Stimulated activated naive CD8-positive, alpha-beta T cell treated with anti-CD3 and anti-CD28 coated beads, Interleukin-15, amount 100 ng/mL, for 72 hours (primary cell): ENCODE measurements at regions not wholly inside any gene's neighbourhood (a gene's known extent, or its start where the extent isn't known, plus 50 kb on each side); places are given as distances from the start of the nearest gene placed in this dataset.

Experiments used
- ATAC-seq: fragments of 150-1000 bp; cut with Tn5 transposase; 2 replicates; pipeline ENCODE4 v1.10.0; 2021; ENCODE audit warnings: mild to moderate bottlenecking, moderate library complexity
- DNase-seq, 2 donors: peaks; one replicate each; pipeline ENCODE4 v3.0.0; 2021 to 2022
- H3K27ac Mint-ChIP-seq, 2 donors: one replicate each; pipeline ENCODE4 v1.8.0; 2022; ENCODE audit warnings: mild to moderate bottlenecking in 2 of 2, mixed read lengths in 2 of 2, moderate library complexity in 2 of 2
- H3K27me3 Mint-ChIP-seq: one replicate; pipeline ENCODE4 v1.8.0; 2022; ENCODE audit warnings: mixed read lengths
- H3K4me1 Mint-ChIP-seq: one replicate; pipeline ENCODE4 v1.8.0; 2022; ENCODE audit warnings: mild to moderate bottlenecking, mixed read lengths
- H3K4me3 Mint-ChIP-seq, 2 donors: one replicate each; pipeline ENCODE4 v1.8.0; 2022; ENCODE audit warnings: mild to moderate bottlenecking in 2 of 2, mixed read lengths in 2 of 2, moderate library complexity in 1 of 2
- H3K9me3 Mint-ChIP-seq, 2 donors: one replicate each; pipeline ENCODE4 v1.8.0; 2022; ENCODE audit warnings: mixed read lengths in 2 of 2

GRCh38 chr11:19368726-19369375, 128.1 kb upstream of the E2F8 start:
- H3K27ac Mint-ChIP-seq, result no peak overlapping the region
- ATAC-seq, result no peak
- H3K9me3 Mint-ChIP-seq, result peaks cover 0 to 3% of the 10 kb centered on the region in 2 donors

DNA sequence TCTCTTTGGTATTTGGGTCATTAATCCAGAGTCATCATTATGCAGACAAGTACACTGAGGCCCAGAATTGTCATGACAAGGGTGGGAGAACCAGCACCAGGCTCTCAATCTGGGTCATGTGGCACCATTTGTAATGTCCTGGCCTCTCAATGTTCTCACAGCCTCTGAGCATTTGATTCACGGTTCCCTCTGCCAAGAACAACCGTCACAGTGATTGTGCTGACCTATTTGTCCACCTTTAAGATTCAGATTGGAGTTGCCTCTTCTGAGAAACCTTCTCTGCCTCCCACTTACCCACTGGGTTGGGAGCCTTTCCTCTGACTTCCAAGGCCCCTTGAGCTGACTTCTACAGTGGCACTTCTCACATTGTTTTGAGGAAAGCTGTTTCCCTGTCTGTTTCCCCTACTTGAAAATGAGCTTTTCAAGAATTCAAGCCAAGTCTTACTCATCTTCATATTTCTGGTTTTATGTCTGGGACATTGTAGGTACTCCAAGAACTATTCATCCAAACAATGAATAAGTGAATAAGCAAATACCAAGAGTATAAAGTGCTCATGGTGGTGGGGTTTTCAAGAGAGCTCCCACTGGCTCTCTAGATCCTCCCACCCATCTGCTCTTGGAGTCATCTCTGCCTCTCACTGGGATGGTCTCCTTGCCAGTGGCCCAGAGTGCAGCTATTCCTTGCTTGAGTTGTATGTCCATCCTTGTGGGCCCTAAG, 126.4 kb upstream of the E2F8 start:
- peaks cover 21% of the 10 kb centered on the region for H3K27me3 Mint-ChIP-seq
- no peak overlapping the region for H3K4me3 Mint-ChIP-seq
- no peaks in the 10 kb centered on the region for H3K4me1 Mint-ChIP-seq
- peaks cover 0 to 3% of the 10 kb centered on the region in 2 donors for H3K9me3 Mint-ChIP-seq
- DNase-seq (no peak), ATAC-seq (no peak)
- no peak overlapping the region for H3K27ac Mint-ChIP-seq

More at GRCh38 chr11:19368726-19369375, 128.1 kb upstream of the E2F8 start:
- no peak overlapping the region for H3K4me3 Mint-ChIP-seq
- H3K4me1 Mint-ChIP-seq, result no peaks in the 10 kb centered on the region
- peaks cover 25% of the 10 kb centered on the region for H3K27me3 Mint-ChIP-seq
- DNase-seq, result no peak

DNA sequence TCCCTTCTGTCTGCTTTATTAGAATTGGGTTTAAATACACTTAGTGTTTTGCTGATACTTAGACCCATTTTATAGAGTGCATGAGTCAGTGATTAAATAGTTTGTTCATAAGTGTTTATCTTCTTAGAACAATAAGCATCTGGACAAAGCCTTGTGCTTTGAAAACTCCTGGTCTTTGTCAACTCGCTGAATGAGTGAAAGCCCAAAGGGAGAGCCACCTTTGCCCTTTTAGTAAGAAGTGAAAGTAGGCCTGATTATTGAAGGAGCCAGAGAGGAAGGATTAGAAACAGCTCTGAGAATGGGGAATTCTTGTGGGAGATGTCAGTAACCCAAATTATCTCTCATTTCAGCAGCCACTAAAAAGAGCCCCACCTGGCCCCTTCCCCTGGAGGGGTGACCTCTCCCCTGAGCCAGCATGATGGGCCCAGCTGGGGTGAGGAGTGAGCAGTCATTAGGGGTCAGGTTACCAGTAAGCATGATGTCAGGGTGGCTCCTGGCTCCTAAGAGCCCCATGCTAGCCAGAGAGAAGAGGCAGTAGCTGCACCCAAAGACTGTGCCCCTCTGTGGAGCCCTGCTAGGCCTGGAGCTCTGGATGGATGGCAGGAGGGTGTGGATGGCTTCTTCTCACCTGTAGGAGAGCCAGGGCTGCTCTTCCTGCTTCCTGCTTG, 125.1 kb upstream of the E2F8 start:
- no peak for ATAC-seq
- Mint-ChIP-seq H3K27ac (peak overlapping the region in 1 of 2 donors; percentile 86), H3K4me1 (no peaks in the 10 kb centered on the region), H3K4me3 (no peak overlapping the region), H3K9me3 (peaks cover 0 to 3% of the 10 kb centered on the region in 2 donors), H3K27me3 (peaks cover 27% of the 10 kb centered on the region)
- DNase-seq, result no peak

GRCh38 chr11:19359221-19360000, 118.7 kb upstream of the E2F8 start:
- no peak overlapping the region for H3K27ac Mint-ChIP-seq
- H3K4me1 Mint-ChIP-seq, result no peaks in the 10 kb centered on the region
- DNase-seq, result no peak
- H3K9me3 Mint-ChIP-seq, result no peaks in the 10 kb centered on the region
- no peak overlapping the region for H3K4me3 Mint-ChIP-seq
- H3K27me3 Mint-ChIP-seq, result peaks cover 35% of the 10 kb centered on the region
- no peak for ATAC-seq

DNA sequence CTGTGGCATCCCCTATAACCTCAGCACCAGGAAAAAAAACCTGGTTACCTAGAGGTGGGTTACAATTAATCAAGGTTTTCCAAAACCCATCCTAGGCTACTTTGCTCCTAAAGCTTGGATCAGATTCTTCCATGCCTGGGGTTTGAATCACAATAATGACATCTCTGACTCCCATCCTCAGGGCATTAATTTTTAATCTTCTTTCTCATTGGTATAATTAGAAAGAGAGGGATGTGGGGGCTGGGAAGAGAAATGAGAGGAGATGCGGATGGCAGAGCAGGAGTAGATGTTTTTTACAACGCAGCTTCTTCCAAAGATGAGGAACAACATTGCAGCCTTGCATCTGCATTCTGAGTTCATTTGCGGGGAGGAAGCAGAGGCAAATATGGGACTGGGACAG, 117.2 kb upstream of the E2F8 start:
- peaks cover 28% of the 10 kb centered on the region for H3K27me3 Mint-ChIP-seq
- no peak for ATAC-seq
- H3K27ac Mint-ChIP-seq, result peak overlapping the region in 1 of 2 donors; percentile 69
- H3K9me3 Mint-ChIP-seq, result no peaks in the 10 kb centered on the region
- no peak overlapping the region for H3K4me3 Mint-ChIP-seq
- no peak for DNase-seq
- no peaks in the 10 kb centered on the region for H3K4me1 Mint-ChIP-seq

- Mint-ChIP-seq H3K9me3 (no peaks in the 10 kb centered on the region), H3K27me3 (peaks cover 32% of the 10 kb centered on the region), H3K4me3 (no peak overlapping the region), H3K4me1 (no peaks in the 10 kb centered on the region), H3K27ac (no peak overlapping the region)
- ATAC-seq, result no peak
- DNase-seq, result no peak
These were observed 114.9 kb upstream of the E2F8 start for GRCh38 chr11:19355601-19356000.

- DNase-seq (no peak), ATAC-seq (no peak)
- H3K27me3 Mint-ChIP-seq, result peaks cover 52% of the 10 kb centered on the region
- no peak overlapping the region for H3K27ac Mint-ChIP-seq
- H3K4me1 Mint-ChIP-seq, result no peaks in the 10 kb centered on the region
- H3K9me3 Mint-ChIP-seq, result no peaks in the 10 kb centered on the region
- H3K4me3 Mint-ChIP-seq, result no peak overlapping the region
These were observed 112.6 kb upstream of the E2F8 start for GRCh38 chr11:19353287-19353850.

DNA sequence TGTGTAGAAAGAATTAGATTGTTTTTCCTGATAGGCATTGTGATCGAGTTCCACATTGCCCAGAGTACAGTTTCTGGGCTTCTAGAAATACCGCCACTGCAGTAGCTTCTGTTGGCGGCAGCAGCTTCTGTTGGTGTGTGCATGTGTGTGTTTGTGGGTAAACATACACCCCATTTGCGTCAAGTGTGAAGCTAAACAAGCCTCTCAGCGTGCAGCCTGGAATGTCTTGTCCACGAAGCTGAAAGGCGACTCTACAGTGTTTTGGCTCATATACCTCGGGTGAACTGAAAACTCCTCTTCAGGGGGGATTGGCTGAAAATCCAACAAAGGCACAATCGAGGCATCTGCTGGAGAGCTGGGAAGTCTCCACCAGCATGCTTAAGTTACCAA, 112.0 kb upstream of the E2F8 start:
- no peak overlapping the region for H3K4me3 Mint-ChIP-seq
- H3K4me1 Mint-ChIP-seq, result no peaks in the 10 kb centered on the region
- H3K27me3 Mint-ChIP-seq, result peaks cover 52% of the 10 kb centered on the region
- ATAC-seq, result no peak
- no peak overlapping the region for H3K27ac Mint-ChIP-seq
- H3K9me3 Mint-ChIP-seq, result no peaks in the 10 kb centered on the region
- no peak for DNase-seq

GRCh38 chr11:19352072-19352770, 111.5 kb upstream of the E2F8 start:
- Mint-ChIP-seq H3K4me3 (no peak overlapping the region), H3K4me1 (no peaks in the 10 kb centered on the region), H3K27me3 (peaks cover 57% of the 10 kb centered on the region), H3K9me3 (no peaks in the 10 kb centered on the region), H3K27ac (no peak overlapping the region)
- DNase-seq (no peak), ATAC-seq (no peak)

DNA sequence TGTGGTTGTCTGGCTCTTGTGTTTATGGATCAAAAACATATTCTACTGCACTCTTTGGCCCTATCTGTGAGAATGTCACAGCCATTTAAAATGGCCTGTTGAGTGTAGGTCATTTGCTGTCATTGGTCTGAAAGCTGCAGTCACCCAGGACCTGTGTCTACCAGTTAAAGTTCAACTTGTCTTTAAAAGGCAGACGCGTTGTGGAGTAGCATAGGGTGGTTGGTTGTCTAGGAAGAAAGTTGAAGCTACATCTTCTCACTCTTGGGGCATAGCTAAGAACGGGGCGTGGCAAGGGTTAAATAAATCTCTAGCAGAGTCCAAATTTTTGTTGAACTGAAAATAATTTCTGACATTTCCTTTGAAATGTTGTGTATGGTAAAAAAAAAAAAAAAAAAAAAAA, 110.7 kb upstream of the E2F8 start:
- no peak for DNase-seq
- Mint-ChIP-seq H3K4me1 (no peaks in the 10 kb centered on the region), H3K9me3 (no peaks in the 10 kb centered on the region), H3K27me3 (peaks cover 65% of the 10 kb centered on the region), H3K4me3 (no peak overlapping the region), H3K27ac (no peak overlapping the region)
- ATAC-seq, result no peak

DNA sequence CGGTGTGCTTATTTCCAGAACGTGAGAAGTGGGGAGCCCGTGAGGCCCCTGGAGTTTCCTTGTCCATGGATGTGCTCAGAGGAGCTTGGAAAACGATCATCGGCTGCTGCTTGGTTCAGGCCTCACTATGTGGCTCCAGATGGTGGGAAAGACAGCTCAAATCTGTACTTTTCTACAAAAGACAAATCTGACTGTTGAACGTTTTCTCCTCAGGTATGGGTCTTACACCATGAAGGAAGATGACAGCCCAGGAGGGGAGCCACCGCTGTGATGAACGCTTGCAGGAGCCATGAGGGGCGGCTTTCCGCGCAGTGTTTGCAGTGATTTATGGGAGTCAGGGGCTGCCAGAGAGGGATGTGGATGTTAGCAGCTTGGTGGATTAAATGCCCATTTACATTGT, 109.4 kb upstream of the E2F8 start:
- H3K4me3 Mint-ChIP-seq, result no peak overlapping the region
- DNase-seq (no peak), ATAC-seq (no peak)
- peaks cover 69% of the 10 kb centered on the region for H3K27me3 Mint-ChIP-seq
- no peak overlapping the region for H3K27ac Mint-ChIP-seq
- H3K4me1 Mint-ChIP-seq, result peaks cover 13% of the 10 kb centered on the region
- no peaks in the 10 kb centered on the region for H3K9me3 Mint-ChIP-seq

GRCh38 chr11:19349340-19350025, 108.7 kb upstream of the E2F8 start:
- Mint-ChIP-seq H3K4me3 (no peak overlapping the region), H3K27me3 (peaks cover 76% of the 10 kb centered on the region), H3K4me1 (peaks cover 18% of the 10 kb centered on the region), H3K27ac (no peak overlapping the region), H3K9me3 (no peaks in the 10 kb centered on the region)
- DNase-seq (no peak), ATAC-seq (no peak)

GRCh38 chr11:19347911-19348310, 107.2 kb upstream of the E2F8 start:
- DNase-seq (no peak), ATAC-seq (no peak)
- H3K27ac Mint-ChIP-seq, result no peak overlapping the region
- H3K4me1 Mint-ChIP-seq, result peaks cover 18% of the 10 kb centered on the region
- H3K4me3 Mint-ChIP-seq, result no peak overlapping the region
- no peaks in the 10 kb centered on the region for H3K9me3 Mint-ChIP-seq
- H3K27me3 Mint-ChIP-seq, result peaks cover 84% of the 10 kb centered on the region

DNA sequence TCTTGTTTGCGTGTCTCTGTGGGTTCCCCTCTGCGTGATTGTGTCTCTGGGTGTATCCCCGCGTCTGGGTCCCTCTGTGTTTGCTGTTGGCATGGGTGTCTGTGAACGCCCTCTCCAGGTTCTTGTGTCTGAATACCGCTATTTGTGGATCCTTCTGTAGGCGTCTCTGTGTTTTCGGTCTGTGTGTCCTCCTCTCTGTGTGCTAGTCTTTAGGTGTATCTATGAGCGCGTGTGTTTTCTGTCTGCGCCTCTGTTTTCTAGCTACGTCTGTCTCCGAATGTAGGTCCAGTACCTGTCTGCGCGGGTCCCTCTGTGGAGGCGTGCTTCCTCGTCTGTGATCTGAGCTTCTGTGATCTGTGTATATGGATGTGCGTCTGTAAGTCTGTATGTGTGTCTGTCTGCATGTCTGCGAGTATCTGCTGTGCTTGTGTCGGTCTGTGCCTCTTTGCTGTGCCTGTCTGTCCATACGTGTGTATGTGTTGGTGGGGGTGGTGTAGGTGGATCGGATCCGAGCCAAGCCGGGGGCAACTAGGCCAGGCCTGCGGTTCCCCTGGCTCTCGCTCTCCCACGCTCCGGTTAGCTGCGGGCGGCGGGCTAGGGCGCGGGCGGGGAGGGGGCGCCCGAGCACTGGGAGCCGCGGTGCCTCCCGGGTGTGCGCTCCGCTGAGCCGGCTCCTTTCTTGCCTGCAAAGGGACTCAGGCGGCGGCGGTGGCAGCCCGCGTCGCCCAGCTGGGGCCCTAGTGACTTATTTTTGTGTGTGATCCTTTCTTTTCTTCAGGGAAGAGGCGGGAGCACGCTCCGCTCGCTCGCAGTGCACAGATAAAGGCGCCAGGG, 105.3 kb upstream of the E2F8 start:
- no peak for DNase-seq
- Mint-ChIP-seq H3K9me3 (no peaks in the 10 kb centered on the region), H3K27ac (no peak overlapping the region), H3K4me3 (peak overlapping the region in 1 of 2 donors; percentile 5), H3K4me1 (peaks cover 18% of the 10 kb centered on the region), H3K27me3 (peaks cover 89% of the 10 kb centered on the region)
- ATAC-seq, result no peak
